ENCODE measurements at regions not wholly inside any gene's neighbourhood (a gene's known extent, or its start where the extent isn't known, plus 50 kb on each side); places are given as distances from the start of the nearest gene placed in this dataset.

DNA sequence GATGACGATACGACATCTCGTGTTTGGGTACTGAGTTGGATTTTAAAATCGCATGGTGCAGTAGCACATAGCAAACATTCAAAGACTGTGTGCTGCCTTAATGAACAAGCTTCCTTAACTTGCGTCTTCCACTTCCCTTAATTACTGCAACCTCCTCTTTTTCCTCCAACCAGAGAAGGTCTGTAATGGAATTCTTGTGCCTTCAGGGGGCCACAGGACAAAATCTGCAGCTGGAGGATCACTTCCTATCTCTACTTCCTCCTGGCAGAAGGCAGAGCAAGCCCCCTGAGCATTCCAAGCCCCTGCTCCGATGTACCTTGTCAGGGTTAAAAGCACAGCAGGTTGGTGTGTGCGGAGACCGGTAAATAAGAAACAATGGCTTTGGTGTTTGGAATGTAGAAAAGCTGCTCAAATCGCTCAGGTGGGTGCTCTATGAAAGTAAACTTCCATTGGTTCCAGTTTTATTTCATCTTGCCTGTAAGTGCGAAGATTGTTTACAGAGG, 151.3 kb upstream of the UQCRFS1 start:
- peaks cover 0 to 47% (median 16%) of the 10 kb centered on the region in 7 donors for H3K27me3 ChIP-seq

DNA sequence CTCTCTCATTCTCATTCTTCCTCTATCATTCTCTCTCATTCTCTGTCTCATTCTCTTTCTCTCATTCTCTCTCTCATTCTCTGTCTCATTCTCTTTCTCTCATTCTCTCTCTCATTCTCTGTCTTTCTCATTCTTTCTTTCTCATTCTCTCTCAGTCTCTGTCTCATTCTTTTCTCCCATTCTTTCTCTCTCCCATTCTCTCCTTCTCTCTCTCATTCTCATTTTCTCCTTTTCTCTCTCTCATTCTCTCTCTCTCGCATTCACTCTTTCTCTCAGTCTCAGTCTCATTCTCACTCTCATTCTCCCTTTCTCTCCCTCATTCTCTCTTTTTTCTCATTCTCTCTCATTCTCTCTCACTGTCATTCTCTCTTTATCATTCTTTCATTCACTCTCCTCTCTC, 152.0 kb upstream of the UQCRFS1 start:
- Histone ChIP-seq H3K9me3 (peaks cover 0 to 11% (median 7%) of the 10 kb centered on the region in 11 donors), H3K36me3 (no peaks in the 10 kb centered on the region), H3K27me3 (peaks cover 0 to 47% (median 16%) of the 10 kb centered on the region in 7 donors), H3K4me1 (no peaks in the 10 kb centered on the region), H3K4me3 (no peak overlapping the region), H3K27ac (no peak overlapping the region)
- TF ChIP-seq, protein P1, sequence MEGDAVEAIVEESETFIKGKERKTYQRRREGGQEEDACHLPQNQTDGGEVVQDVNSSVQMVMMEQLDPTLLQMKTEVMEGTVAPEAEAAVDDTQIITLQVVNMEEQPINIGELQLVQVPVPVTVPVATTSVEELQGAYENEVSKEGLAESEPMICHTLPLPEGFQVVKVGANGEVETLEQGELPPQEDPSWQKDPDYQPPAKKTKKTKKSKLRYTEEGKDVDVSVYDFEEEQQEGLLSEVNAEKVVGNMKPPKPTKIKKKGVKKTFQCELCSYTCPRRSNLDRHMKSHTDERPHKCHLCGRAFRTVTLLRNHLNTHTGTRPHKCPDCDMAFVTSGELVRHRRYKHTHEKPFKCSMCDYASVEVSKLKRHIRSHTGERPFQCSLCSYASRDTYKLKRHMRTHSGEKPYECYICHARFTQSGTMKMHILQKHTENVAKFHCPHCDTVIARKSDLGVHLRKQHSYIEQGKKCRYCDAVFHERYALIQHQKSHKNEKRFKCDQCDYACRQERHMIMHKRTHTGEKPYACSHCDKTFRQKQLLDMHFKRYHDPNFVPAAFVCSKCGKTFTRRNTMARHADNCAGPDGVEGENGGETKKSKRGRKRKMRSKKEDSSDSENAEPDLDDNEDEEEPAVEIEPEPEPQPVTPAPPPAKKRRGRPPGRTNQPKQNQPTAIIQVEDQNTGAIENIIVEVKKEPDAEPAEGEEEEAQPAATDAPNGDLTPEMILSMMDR (IDR thresholded peaks at IDR 0.05): no peak
- DNase-seq: no peak
- WGBS, 2 donors: 85 to 98% methylated on average over 1 of the region's 1 CpG
- ATAC-seq: no peak
- intact Hi-C loops (cut with DNase I): loop anchor here in 1 of 10 donors (2.0 kb wide), 1 partner anchor 42 kb away; no protein-coding TSS in a partner anchor

More for the DNA sequence above, 151.3 kb upstream of the UQCRFS1 start:
- Histone ChIP-seq H3K9me3 (peaks cover 0 to 12% (median 7%) of the 10 kb centered on the region in 11 donors), H3K4me1 (no peaks in the 10 kb centered on the region), H3K27ac (no peak overlapping the region), H3K36me3 (no peaks in the 10 kb centered on the region), H3K4me3 (no peak overlapping the region)
- WGBS, 2 donors: 45 to 58% methylated on average over 10 of the region's 10 CpGs
- DNase-seq (no peak), ATAC-seq (no peak)
- intact Hi-C loops (cut with DNase I): loop anchor here in 1 of 10 donors (2.0 kb wide), 1 partner anchor 41 kb away; no protein-coding TSS in a partner anchor
- TF ChIP-seq, protein P1 (IDR thresholded peaks at IDR 0.05): no peak

DNA sequence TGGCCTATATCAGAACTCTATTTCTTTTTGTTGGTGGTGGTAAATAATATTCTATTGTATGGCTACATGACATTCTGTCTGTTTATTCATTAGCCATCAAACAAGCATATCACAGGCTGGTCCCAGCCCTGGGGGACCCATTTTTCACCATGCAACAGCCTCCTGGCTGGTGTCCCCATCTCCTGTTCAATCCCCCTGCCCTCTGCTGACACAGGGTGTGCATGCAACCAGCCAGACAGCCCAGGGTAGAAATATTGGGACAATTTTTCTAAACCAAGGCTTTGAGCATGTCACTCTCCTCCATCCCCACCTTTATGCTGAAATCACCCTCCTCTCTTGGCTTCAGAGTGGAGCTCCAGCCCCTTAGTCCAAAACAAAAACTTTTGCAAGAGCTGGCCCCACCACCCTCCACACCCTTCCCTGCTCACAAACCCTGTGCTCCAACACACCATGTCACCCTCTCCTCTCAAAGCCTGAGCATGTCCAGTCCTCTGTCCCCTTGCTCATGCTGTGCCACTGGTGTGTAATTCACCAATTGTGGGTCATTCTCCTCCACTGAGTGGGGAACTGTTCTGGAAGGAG, 153.0 kb upstream of the UQCRFS1 start:
- Histone ChIP-seq H3K27me3 (peaks cover 0 to 51% (median 16%) of the 10 kb centered on the region in 7 donors), H3K36me3 (no peaks in the 10 kb centered on the region), H3K27ac (no peak overlapping the region), H3K4me3 (no peak overlapping the region), H3K4me1 (no peaks in the 10 kb centered on the region), H3K9me3 (peaks cover 0 to 11% (median 7%) of the 10 kb centered on the region in 11 donors)
- intact Hi-C loops (cut with DNase I): loop anchor here in 1 of 10 donors (2.0 kb wide), 1 partner anchor 43 kb away; no protein-coding TSS in a partner anchor
- TF ChIP-seq, protein P1 (IDR thresholded peaks at IDR 0.05): no peak
- ATAC-seq (no peak), DNase-seq (no peak)

DNA sequence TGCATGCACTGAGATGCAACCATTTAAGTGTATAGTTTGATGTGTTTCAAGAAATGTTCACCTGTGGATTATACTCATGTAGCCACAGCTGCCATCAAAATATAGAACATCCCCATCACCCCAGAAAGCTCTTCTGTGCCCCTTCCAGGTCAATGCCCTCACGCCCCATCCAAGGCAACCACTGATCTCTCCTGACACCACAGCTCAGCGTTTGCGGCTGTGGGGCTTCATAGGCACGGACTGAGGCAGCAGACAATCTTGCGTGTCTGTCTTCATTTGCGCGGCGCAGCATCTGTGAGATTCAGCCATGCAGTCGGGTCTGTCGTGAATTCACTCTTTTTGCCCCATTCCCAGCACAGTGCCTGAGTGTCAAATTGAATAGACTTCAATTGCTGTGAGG, 153.8 kb upstream of the UQCRFS1 start:
- peaks cover 0 to 53% (median 16%) of the 10 kb centered on the region in 7 donors for H3K27me3 ChIP-seq
- peaks cover 0 to 9% (median 5%) of the 10 kb centered on the region in 11 donors for H3K9me3 ChIP-seq
- ATAC-seq (no peak), DNase-seq (no peak)
- intact Hi-C loops (cut with DNase I): no loop called here
- H3K4me1 ChIP-seq: no peaks in the 10 kb centered on the region
- H3K4me3 ChIP-seq: no peak overlapping the region
- H3K36me3 ChIP-seq: no peaks in the 10 kb centered on the region
- TF ChIP-seq, protein P1 (IDR thresholded peaks at IDR 0.05): no peak
- no peak overlapping the region for H3K27ac ChIP-seq
- 86 to 87% methylated on average over 10 of the region's 10 CpGs for WGBS, 2 donors
